ENCODE measurements at regions not wholly inside any gene's neighbourhood (a gene's known extent, or its start where the extent isn't known, plus 50 kb on each side); places are given as distances from the start of the nearest gene placed in this dataset.

DNA sequence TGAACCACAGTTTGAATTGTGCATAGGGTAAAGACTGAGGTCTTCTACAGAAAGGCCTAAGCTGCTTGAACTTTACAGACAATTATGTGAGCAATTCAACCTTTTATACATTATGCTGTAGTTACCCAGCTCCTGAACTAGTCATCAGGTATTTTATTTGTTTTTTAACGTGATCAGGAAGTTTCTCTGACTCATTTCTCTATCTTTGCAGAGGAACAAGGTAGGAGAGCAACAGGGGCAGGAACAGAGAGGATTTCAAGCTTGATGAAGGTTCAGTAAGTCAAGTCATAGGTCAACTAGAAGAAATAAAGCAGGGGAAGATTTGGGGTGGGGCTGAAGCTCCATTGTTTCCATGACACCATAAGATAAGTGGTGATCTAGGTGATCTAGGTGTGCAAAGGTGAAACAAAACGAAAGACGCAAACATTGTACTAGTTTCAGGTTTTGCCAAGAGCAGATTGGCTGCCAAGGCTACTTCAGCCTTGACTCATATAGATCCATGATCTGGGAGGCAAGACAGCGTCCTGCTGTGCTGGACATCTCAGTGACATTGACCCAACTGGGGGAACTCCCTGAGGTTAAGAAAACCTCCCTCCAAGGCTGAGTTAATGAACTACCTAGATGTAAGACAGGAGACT is 198.1 kb downstream of the DAD1 start:
- TF ChIP-seq, protein P1, sequence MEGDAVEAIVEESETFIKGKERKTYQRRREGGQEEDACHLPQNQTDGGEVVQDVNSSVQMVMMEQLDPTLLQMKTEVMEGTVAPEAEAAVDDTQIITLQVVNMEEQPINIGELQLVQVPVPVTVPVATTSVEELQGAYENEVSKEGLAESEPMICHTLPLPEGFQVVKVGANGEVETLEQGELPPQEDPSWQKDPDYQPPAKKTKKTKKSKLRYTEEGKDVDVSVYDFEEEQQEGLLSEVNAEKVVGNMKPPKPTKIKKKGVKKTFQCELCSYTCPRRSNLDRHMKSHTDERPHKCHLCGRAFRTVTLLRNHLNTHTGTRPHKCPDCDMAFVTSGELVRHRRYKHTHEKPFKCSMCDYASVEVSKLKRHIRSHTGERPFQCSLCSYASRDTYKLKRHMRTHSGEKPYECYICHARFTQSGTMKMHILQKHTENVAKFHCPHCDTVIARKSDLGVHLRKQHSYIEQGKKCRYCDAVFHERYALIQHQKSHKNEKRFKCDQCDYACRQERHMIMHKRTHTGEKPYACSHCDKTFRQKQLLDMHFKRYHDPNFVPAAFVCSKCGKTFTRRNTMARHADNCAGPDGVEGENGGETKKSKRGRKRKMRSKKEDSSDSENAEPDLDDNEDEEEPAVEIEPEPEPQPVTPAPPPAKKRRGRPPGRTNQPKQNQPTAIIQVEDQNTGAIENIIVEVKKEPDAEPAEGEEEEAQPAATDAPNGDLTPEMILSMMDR (conservative IDR thresholded peaks at IDR 0.05; ENCODE audit: low read depth, low read length) = no peak
- no peak for TF ChIP-seq EZH2 (IDR thresholded peaks at IDR 0.05; ENCODE audit: low read length, unreplicated experiment)
